Suprapubic skin (tissue), 4 donors: ENCODE measurements at regions not wholly inside any gene's neighbourhood (a gene's known extent, or its start where the extent isn't known, plus 50 kb on each side); places are given as distances from the start of the nearest gene placed in this dataset.

ENCODE experiments used
- DNase-seq, 2 donors: peaks; one replicate each; pipeline ENCODE4 v3.0.0-alpha.2; 2019; ENCODE audit warnings: low spot score in 2 of 2
- H3K27ac ChIP-seq: fragments of 200-600 bp; sonication (generic); one replicate; pipeline ENCODE4 v1.5.1; 2019
- H3K27me3 ChIP-seq: fragments of 200-600 bp; sonication (generic); one replicate; pipeline ENCODE4 v1.5.1; 2019
- H3K36me3 ChIP-seq: fragments of 200-600 bp; sonication (generic); one replicate; pipeline ENCODE4 v1.5.1; 2019
- H3K4me1 ChIP-seq: fragments of 200-600 bp; sonication (generic); one replicate; pipeline ENCODE4 v1.5.1; 2019
- H3K4me3 ChIP-seq: fragments of 200-600 bp; sonication (generic); one replicate; pipeline ENCODE4 v1.5.1; 2019; ENCODE audit warnings: mild to moderate bottlenecking
- H3K9me3 ChIP-seq: fragments of 200-600 bp; sonication (generic); one replicate; pipeline ENCODE4 v1.5.1; 2019
- CTCF ChIP-seq, 2 donors: fragments of 200-600 bp in 1 of 2; fragments of 450-650 bp in 1 of 2; sonication (generic) in 1 of 2; IDR thresholded peaks; one replicate each; pipeline ENCODE4 v1.5.1; 2016 to 2019; ENCODE audit warnings: antibody characterized with exemption in 2 of 2, mild to moderate bottlenecking in 1 of 2, moderate library complexity in 1 of 2
- EP300 ChIP-seq: sonication (generic); formaldehyde crosslinking; IDR thresholded peaks from one replicate; pipeline ENCODE4 v1.6.1; 2017; ENCODE audit warnings: antibody characterized with exemption
- POLR2A ChIP-seq, 2 donors: fragments of 450-650 bp; IDR thresholded peaks; one replicate each; pipeline ENCODE4 v1.6.1; 2017; ENCODE audit warnings: antibody characterized with exemption in 2 of 2, mild to moderate bottlenecking in 2 of 2, moderate library complexity in 2 of 2
- POLR2AphosphoS5 ChIP-seq, 3 donors: sonication (generic); formaldehyde crosslinking; IDR thresholded peaks; one replicate each; pipeline ENCODE4 v1.6.1; 2017; ENCODE audit warnings: antibody characterized with exemption in 3 of 3
- WGBS: methylation state at CpG from one replicate; pipeline ENCODE4 v1.1.5; 2018; 5-methylcytosine and 5-hydroxymethylcytosine counted together

GRCh38 chr11:19380375-19380774 lies 139.6 kb upstream of the E2F8 start:
- DNase-seq: no peak
- Histone ChIP-seq H3K4me3 (no peak overlapping the region), H3K27ac (no peak overlapping the region), H3K27me3 (peaks cover 17% of the 10 kb centered on the region), H3K36me3 (no peaks in the 10 kb centered on the region), H3K4me1 (no peaks in the 10 kb centered on the region), H3K9me3 (no peaks in the 10 kb centered on the region)
- TF ChIP-seq CTCF (IDR thresholded peaks at IDR 0.05) (no peak), EP300 (no peak), POLR2AphosphoS5 (IDR thresholded peaks at IDR 0.05) (no peak), POLR2A (IDR thresholded peaks at IDR 0.05) (no peak)
- 32% methylated on average over 2 of the region's 2 CpGs for WGBS

GRCh38 chr11:19379465-19379864 lies 138.7 kb upstream of the E2F8 start:
- no peak for TF ChIP-seq POLR2AphosphoS5 (IDR thresholded peaks at IDR 0.05)
- TF ChIP-seq POLR2A (IDR thresholded peaks at IDR 0.05): no peak
- TF ChIP-seq CTCF (IDR thresholded peaks at IDR 0.05): no peak
- no peak for TF ChIP-seq EP300
- Histone ChIP-seq H3K4me1 (peaks cover 5% of the 10 kb centered on the region), H3K27ac (no peak overlapping the region), H3K4me3 (no peak overlapping the region), H3K27me3 (peaks cover 17% of the 10 kb centered on the region), H3K9me3 (no peaks in the 10 kb centered on the region), H3K36me3 (no peaks in the 10 kb centered on the region)
- no peak for DNase-seq
- 68% methylated on average over 7 of the region's 7 CpGs for WGBS

- TF ChIP-seq POLR2A (IDR thresholded peaks at IDR 0.05) (no peak), POLR2AphosphoS5 (IDR thresholded peaks at IDR 0.05) (no peak), EP300 (no peak), CTCF (IDR thresholded peaks at IDR 0.05) (no peak)
- no peak for DNase-seq
- Histone ChIP-seq H3K27me3 (peaks cover 17% of the 10 kb centered on the region), H3K4me3 (no peak overlapping the region), H3K27ac (no peak overlapping the region), H3K36me3 (no peaks in the 10 kb centered on the region), H3K4me1 (peaks cover 6% of the 10 kb centered on the region), H3K9me3 (no peaks in the 10 kb centered on the region)
- WGBS: 73% methylated on average over 4 of the region's 4 CpGs
These were observed 138.1 kb upstream of the E2F8 start for GRCh38 chr11:19378814-19379213.

- no peak for DNase-seq
These were observed 137.1 kb upstream of the E2F8 start for GRCh38 chr11:19377881-19378280.

GRCh38 chr11:19375440-19375839 lies 134.7 kb upstream of the E2F8 start:
- no peaks in the 10 kb centered on the region for H3K9me3 ChIP-seq
- no peak overlapping the region for H3K4me3 ChIP-seq
- H3K4me1 ChIP-seq: peaks cover 21% of the 10 kb centered on the region
- no peak for DNase-seq
- no peaks in the 10 kb centered on the region for H3K36me3 ChIP-seq
- no peak overlapping the region for H3K27ac ChIP-seq
- TF ChIP-seq CTCF (IDR thresholded peaks at IDR 0.05) (no peak), EP300 (no peak), POLR2AphosphoS5 (IDR thresholded peaks at IDR 0.05) (no peak), POLR2A (IDR thresholded peaks at IDR 0.05) (no peak)
- H3K27me3 ChIP-seq: peaks cover 8% of the 10 kb centered on the region
- 84% methylated on average over 3 of the region's 3 CpGs for WGBS

More at GRCh38 chr11:19377881-19378280, 137.1 kb upstream of the E2F8 start:
- no peaks in the 10 kb centered on the region for H3K9me3 ChIP-seq
- TF ChIP-seq EP300 (no peak), POLR2AphosphoS5 (IDR thresholded peaks at IDR 0.05) (no peak)
- H3K27ac ChIP-seq: no peak overlapping the region
- H3K4me3 ChIP-seq: no peak overlapping the region
- 93% methylated on average over 4 of the region's 4 CpGs for WGBS
- H3K27me3 ChIP-seq: peaks cover 17% of the 10 kb centered on the region
- no peaks in the 10 kb centered on the region for H3K36me3 ChIP-seq
- peaks cover 13% of the 10 kb centered on the region for H3K4me1 ChIP-seq

GRCh38 chr11:19374151-19374569 lies 133.4 kb upstream of the E2F8 start:
- WGBS: 51% methylated on average over 1 of the region's 1 CpG
- H3K4me3 ChIP-seq: no peak overlapping the region
- peaks cover 33% of the 10 kb centered on the region for H3K4me1 ChIP-seq
- H3K9me3 ChIP-seq: no peaks in the 10 kb centered on the region
- H3K27ac ChIP-seq: no peak overlapping the region
- peak in 1 of 2 donors; percentile 71 for DNase-seq
- H3K27me3 ChIP-seq: no peaks in the 10 kb centered on the region
- TF ChIP-seq POLR2A (IDR thresholded peaks at IDR 0.05) (no peak), POLR2AphosphoS5 (IDR thresholded peaks at IDR 0.05) (peak in 1 of 3 donors; percentile 64)
- H3K36me3 ChIP-seq: no peaks in the 10 kb centered on the region
